HG03342 (cell line): ENCODE measurements at regions not wholly inside any gene's neighbourhood (a gene's known extent, or its start where the extent isn't known, plus 50 kb on each side); places are given as distances from the start of the nearest gene placed in this dataset.

Experiments used
- ATAC-seq: cut with Tn5 transposase; IDR thresholded peaks from one replicate; pipeline ENCODE4 v1.9.1; 2021; ENCODE audit warnings: mild to moderate bottlenecking, moderate library complexity; ENCODE audit not compliant: unreplicated experiment

- no peak for ATAC-seq
These were observed 212.5 kb upstream of the IER5L start for GRCh38 chr9:129390541-129390940.

- ATAC-seq: no peak
These were observed 209.8 kb upstream of the IER5L start for GRCh38 chr9:129387822-129388221.

GRCh38 chr9:129386812-129387177, 208.7 kb upstream of the IER5L start:
- ATAC-seq: no peak

- ATAC-seq: no peak
These were observed 207.3 kb upstream of the IER5L start for GRCh38 chr9:129385211-129385934.

GRCh38 chr9:129384491-129385210, 206.6 kb upstream of the IER5L start:
- ATAC-seq: no peak

GRCh38 chr9:129383561-129384490, 205.8 kb upstream of the IER5L start:
- ATAC-seq: peak; percentile 72

- ATAC-seq: no peak
These were observed 205.0 kb upstream of the IER5L start for GRCh38 chr9:129383019-129383560.

- no peak for ATAC-seq
These were observed 204.4 kb upstream of the IER5L start for GRCh38 chr9:129382281-129383018.

GRCh38 chr9:129381481-129381957, 203.5 kb upstream of the IER5L start:
- no peak for ATAC-seq

GRCh38 chr9:129380961-129381401, 202.9 kb upstream of the IER5L start:
- no peak for ATAC-seq

- no peak for ATAC-seq
These were observed 201.8 kb upstream of the IER5L start for GRCh38 chr9:129379886-129380285.

GRCh38 chr9:129379181-129379836, 201.2 kb upstream of the IER5L start:
- no peak for ATAC-seq

GRCh38 chr9:129377931-129378661, 200.0 kb upstream of the IER5L start:
- no peak for ATAC-seq

GRCh38 chr9:129377181-129377580, 199.1 kb upstream of the IER5L start:
- no peak for ATAC-seq

- ATAC-seq: no peak
These were observed 197.8 kb upstream of the IER5L start for GRCh38 chr9:129375845-129376244.

- no peak for ATAC-seq
These were observed 196.6 kb upstream of the IER5L start for GRCh38 chr9:129374651-129375050.

- ATAC-seq: no peak
These were observed 196.2 kb upstream of the IER5L start for GRCh38 chr9:129374231-129374630.

GRCh38 chr9:129373361-129373760, 195.3 kb upstream of the IER5L start:
- no peak for ATAC-seq

GRCh38 chr9:129370770-129371169, 192.7 kb upstream of the IER5L start:
- ATAC-seq: no peak
